Thyroid gland (tissue), 4 donors: ENCODE measurements at regions not wholly inside any gene's neighbourhood (a gene's known extent, or its start where the extent isn't known, plus 50 kb on each side); places are given as distances from the start of the nearest gene placed in this dataset.

Experiments
- DNase-seq, 2 donors: peaks; one replicate each; pipeline ENCODE4 v3.0.0-alpha.2; 2019
- H3K27ac ChIP-seq, 3 donors: fragments of 200-600 bp; sonication (generic); 1 replicate in 2 of 3; 2 replicates in 1 of 3; pipeline ENCODE4 v1.5.1; 2016 to 2019; ENCODE audit warnings: mild to moderate bottlenecking in 1 of 3, moderate library complexity in 1 of 3
- H3K27me3 ChIP-seq: fragments of 200-600 bp; sonication (generic); one replicate; pipeline ENCODE4 v1.5.1; 2019
- H3K36me3 ChIP-seq, 2 donors: fragments of 200-600 bp; sonication (generic); one replicate each; pipeline ENCODE4 v1.5.1; 2016 to 2019
- H3K4me1 ChIP-seq, 2 donors: fragments of 200-600 bp; sonication (generic); one replicate each; pipeline ENCODE4 v1.5.1; 2017 to 2019
- H3K4me3 ChIP-seq, 3 donors: fragments of 200-600 bp; sonication (generic); replicated peaks in 1 of 3; 1 replicate in 2 of 3; 2 replicates in 1 of 3; pipeline ENCODE4 v1.5.1; 2016; ENCODE audit warnings: mild to moderate bottlenecking in 1 of 3
- H3K9me3 ChIP-seq: fragments of 200-600 bp; sonication (generic); one replicate; pipeline ENCODE4 v1.5.1; 2017
- CTCF ChIP-seq, 6 experiments: fragments of 200-600 bp in 3 of 6; fragments of 450-650 bp in 3 of 6; sonication (generic) in 3 of 6; IDR thresholded peaks; one replicate each; pipeline ENCODE4 v1.5.1; 2016 to 2019; ENCODE audit warnings: antibody characterized with exemption in 6 of 6, mild to moderate bottlenecking in 2 of 6, inconsistent platforms in 1 of 6, moderate library complexity in 1 of 6
- POLR2A ChIP-seq, 2 donors: fragments of 450-650 bp; IDR thresholded peaks; one replicate each; pipeline ENCODE4 v1.6.1; 2017; ENCODE audit warnings: antibody characterized with exemption in 2 of 2, mild to moderate bottlenecking in 2 of 2, moderate library complexity in 1 of 2
- WGBS, 2 donors: methylation state at CpG; one replicate each; pipeline ENCODE4 v1.1.5; 2017; 5-methylcytosine and 5-hydroxymethylcytosine counted together
- intact Hi-C: fragments of 100-400 bp; cut with DNase I; formaldehyde crosslinking; loops from one replicate; pipeline ENCODE4 v1.15.1; 2023

- Histone ChIP-seq H3K27me3 (no peaks in the 10 kb centered on the region), H3K4me3 (no peak overlapping the region), H3K27ac (no peak overlapping the region), H3K4me1 (no peaks in the 10 kb centered on the region), H3K9me3 (no peaks in the 10 kb centered on the region), H3K36me3 (no peaks in the 10 kb centered on the region)
- TF ChIP-seq CTCF (IDR thresholded peaks at IDR 0.05): peak in 1 of 6 experiments; percentile 13
- TF ChIP-seq POLR2A (IDR thresholded peaks at IDR 0.05): no peak
- intact Hi-C loops: no loop called here
- DNase-seq: no peak
- WGBS, 2 donors: 83 to 88% methylated on average over 3 of the region's 3 CpGs
Measured at GRCh38 chr2:204026294-204026693, 89.7 kb downstream of the ICOS start.

DNA sequence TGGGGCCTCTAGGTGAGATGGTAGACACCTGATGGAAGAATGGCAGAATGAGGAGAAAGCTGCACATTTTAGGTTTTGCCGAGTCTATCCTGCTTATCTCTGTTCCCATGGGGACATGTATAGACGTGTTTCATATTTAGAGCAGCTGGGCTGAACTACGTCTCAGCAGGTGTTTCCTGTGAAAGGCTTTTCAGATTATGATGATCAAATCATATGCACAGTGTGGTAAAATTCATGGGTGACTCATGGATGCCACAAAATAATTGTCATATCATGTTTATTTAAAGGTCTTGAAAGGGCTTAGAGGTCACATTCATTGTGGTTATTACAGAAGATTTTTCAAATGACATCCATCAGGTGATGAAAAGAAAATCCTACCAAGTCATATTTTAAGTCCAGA is 90.5 kb downstream of the ICOS start:
- no peak for DNase-seq
- Histone ChIP-seq H3K27me3 (no peaks in the 10 kb centered on the region), H3K4me3 (no peak overlapping the region), H3K36me3 (no peaks in the 10 kb centered on the region), H3K9me3 (no peaks in the 10 kb centered on the region), H3K4me1 (peaks cover 0 to 2% of the 10 kb centered on the region in 2 donors), H3K27ac (no peak overlapping the region)
- 72 to 78% methylated on average over 3 of the region's 3 CpGs for WGBS, 2 donors
- intact Hi-C loops: no loop called here
- TF ChIP-seq CTCF (IDR thresholded peaks at IDR 0.05) (no peak), POLR2A (IDR thresholded peaks at IDR 0.05) (no peak)

GRCh38 chr2:204030322-204030721 is 93.8 kb downstream of the ICOS start:
- Histone ChIP-seq H3K36me3 (no peaks in the 10 kb centered on the region), H3K4me3 (no peak overlapping the region), H3K27ac (no peak overlapping the region), H3K9me3 (no peaks in the 10 kb centered on the region), H3K4me1 (peaks cover 0 to 6% of the 10 kb centered on the region in 2 donors), H3K27me3 (no peaks in the 10 kb centered on the region)
- DNase-seq: no peak
- intact Hi-C loops: no loop called here
- 57 to 59% methylated on average over 2 of the region's 2 CpGs for WGBS, 2 donors
- no peak for TF ChIP-seq POLR2A (IDR thresholded peaks at IDR 0.05)
- TF ChIP-seq CTCF (IDR thresholded peaks at IDR 0.05): no peak

DNA sequence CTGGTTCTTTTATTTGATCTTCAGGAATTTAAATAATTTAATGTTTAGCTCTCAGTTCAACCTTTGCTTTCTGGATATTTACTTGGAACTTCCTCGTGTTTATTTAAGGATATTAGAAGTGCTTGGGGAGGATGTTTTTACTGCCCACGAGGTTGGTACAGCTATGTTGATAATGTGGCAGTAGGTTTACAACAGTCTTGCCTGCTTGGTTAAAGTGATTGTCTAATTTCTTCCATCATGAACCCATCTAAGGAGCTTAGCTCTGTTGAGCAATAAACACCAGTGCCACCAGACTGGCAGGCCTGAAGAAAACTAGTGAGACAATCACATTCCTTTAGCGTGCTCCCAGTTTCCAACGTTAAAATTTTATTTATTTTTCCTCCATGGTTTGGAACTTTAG is 94.5 kb downstream of the ICOS start:
- peak overlapping the region in 1 of 3 donors; percentile 18 for H3K27ac ChIP-seq
- TF ChIP-seq POLR2A (IDR thresholded peaks at IDR 0.05) (no peak), CTCF (IDR thresholded peaks at IDR 0.05) (no peak)
- H3K36me3 ChIP-seq: no peaks in the 10 kb centered on the region
- intact Hi-C loops: no loop called here
- WGBS, 2 donors: 29 to 33% methylated on average over 4 of the region's 4 CpGs
- no peak for DNase-seq
- H3K4me1 ChIP-seq: peaks cover 0 to 6% of the 10 kb centered on the region in 2 donors
- no peak overlapping the region for H3K4me3 ChIP-seq
- H3K9me3 ChIP-seq: no peaks in the 10 kb centered on the region
- no peaks in the 10 kb centered on the region for H3K27me3 ChIP-seq

DNA sequence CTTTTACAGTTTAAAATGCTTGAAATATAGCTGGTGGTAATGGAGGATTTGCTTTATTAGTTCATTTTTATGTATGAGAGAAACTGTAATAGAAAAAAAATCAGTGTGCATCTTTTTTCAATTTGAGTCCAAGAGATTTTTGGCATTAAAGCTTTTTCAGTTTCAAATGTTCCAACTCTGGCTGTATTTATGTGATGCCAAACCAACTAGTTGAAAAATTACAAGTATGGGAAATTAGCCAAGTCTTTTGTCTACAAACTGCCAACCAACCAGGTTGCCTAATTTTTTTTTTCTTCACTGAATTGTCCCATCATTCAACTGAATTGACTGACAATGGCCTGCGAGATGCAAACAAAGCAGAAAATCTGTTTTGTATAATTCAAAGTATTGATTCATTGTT is 95.7 kb downstream of the ICOS start:
- H3K9me3 ChIP-seq: no peaks in the 10 kb centered on the region
- H3K4me1 ChIP-seq: peaks cover 0 to 6% of the 10 kb centered on the region in 2 donors
- no peaks in the 10 kb centered on the region for H3K27me3 ChIP-seq
- no peak for DNase-seq
- intact Hi-C loops: no loop called here
- H3K36me3 ChIP-seq: no peaks in the 10 kb centered on the region
- no peak overlapping the region for H3K27ac ChIP-seq
- TF ChIP-seq CTCF (IDR thresholded peaks at IDR 0.05): no peak
- no peak for TF ChIP-seq POLR2A (IDR thresholded peaks at IDR 0.05)
- no peak overlapping the region for H3K4me3 ChIP-seq
- 90 to 92% methylated on average over 1 of the region's 1 CpG for WGBS, 2 donors
